NCI-H774 (cell line): ENCODE measurements at regions not wholly inside any gene's neighbourhood (a gene's known extent, or its start where the extent isn't known, plus 50 kb on each side); places are given as distances from the start of the nearest gene placed in this dataset.

Source experiments
- DNase-seq: peaks from one replicate; lab custom pipeline; 2025; lab: John Stamatoyannopoulos, UW

- no peak for DNase-seq
Observed at GRCh38 chr6:139666284-139666683, 291.8 kb upstream of the CITED2 start.

- no peak for DNase-seq
Observed at GRCh38 chr6:139663996-139664395, 289.5 kb upstream of the CITED2 start.

GRCh38 chr6:139659711-139660110 is 285.3 kb upstream of the CITED2 start:
- DNase-seq: no peak

DNA sequence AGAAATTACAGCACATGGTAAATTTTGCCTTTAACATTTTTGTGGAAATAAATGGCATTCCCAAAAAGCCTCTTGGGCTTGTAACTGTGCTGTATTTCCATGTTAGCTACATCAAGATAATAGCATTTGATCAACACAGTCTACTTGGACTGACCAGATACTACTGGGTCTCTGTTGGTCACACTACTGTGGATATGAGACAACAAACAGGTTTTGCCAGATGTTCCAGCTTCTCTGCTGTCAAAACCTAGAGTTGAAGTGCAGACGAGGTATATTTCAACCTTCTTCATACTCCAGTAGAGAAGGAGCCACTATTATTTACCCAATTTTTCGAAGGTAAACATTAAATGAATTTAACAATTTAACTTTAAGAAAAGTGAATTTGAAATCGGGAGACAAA is 284.7 kb upstream of the CITED2 start:
- no peak for DNase-seq

GRCh38 chr6:139657119-139657518 is 282.7 kb upstream of the CITED2 start:
- DNase-seq: no peak

DNA sequence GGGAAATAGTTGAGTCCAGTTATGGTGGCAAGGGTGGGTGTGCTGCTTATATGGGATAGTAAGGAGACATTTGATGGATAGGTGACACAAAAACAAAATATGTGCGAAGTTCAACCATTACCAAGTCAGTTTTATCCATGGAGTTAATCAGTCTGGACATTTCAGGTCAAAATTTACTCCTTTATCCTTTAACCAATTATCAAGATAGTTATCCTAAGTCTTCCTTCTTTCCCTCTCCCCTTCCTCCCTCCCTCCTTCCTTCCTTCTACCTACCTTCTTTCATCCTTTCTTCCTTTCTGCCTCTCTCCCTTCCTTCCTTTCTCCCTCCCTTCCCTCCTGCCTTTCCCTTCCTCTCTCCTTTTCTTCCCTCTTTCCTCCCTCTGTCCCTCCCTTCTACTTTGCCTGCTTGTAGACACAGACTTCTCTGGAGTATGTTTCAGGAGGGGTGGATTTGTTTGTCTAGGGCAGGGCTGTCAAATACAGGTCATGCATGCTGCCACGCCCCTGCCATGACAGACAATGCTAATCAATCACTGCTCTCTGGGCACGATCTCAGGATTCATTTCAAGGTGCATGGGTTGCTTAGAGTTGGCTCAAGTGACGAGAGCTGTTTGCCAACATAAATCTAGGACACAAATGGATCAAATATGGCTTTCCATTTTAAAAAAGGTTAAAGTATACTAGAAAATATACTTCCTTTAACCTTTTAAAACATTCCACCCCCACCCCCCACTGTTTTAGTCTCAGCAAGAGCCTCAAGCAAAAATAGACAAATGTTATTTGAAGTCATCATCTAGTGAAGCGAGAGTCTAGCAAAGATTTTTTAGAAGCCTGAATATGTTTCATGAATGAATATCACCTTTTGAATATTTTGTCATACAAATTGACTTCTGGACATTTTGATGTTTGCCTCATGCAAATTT is 281.6 kb upstream of the CITED2 start:
- no peak for DNase-seq

GRCh38 chr6:139654888-139655782 is 280.7 kb upstream of the CITED2 start:
- no peak for DNase-seq

GRCh38 chr6:139654309-139654708 is 279.9 kb upstream of the CITED2 start:
- DNase-seq: no peak

DNA sequence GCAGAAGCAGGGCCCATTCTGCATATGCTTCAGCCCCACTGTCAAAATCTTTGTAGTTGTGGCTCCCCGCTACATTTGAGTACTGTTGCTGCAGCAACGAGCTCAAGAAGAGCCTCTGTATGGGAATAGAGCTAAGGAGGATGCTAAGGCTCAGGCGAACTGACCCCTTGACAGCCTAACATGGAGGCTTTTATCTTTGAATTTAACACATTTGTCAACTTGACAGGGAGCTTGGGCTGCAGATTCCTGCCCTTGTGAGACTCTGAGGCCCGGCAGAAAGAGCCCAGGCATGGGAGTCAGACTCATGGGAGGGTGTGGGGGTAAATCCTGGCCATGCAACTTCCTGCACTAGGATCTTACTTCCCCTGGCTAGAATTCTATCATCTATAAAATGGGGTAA is 278.7 kb upstream of the CITED2 start:
- DNase-seq: no peak

- no peak for DNase-seq
Observed at GRCh38 chr6:139650941-139651340, 276.5 kb upstream of the CITED2 start.

GRCh38 chr6:139649732-139650131 is 275.3 kb upstream of the CITED2 start:
- no peak for DNase-seq

DNA sequence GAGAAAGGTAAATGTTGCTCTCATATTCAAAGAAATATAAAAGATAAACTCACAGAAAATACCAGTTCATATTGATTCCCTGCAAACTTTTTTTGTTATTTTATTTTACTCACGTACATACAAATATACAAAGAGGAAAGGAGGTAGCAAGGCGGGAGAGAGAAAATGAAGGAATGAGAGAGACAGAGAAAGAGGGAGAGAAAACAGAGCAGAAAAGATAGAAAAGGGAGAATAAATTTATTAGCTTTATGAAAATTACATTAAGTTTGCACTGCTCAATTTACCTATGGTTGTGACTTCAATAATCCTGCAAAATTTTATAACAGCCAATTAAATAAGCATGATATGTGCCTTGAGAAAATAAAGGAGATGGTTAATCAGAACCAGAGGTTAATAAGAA is 274.7 kb upstream of the CITED2 start:
- no peak for DNase-seq

DNA sequence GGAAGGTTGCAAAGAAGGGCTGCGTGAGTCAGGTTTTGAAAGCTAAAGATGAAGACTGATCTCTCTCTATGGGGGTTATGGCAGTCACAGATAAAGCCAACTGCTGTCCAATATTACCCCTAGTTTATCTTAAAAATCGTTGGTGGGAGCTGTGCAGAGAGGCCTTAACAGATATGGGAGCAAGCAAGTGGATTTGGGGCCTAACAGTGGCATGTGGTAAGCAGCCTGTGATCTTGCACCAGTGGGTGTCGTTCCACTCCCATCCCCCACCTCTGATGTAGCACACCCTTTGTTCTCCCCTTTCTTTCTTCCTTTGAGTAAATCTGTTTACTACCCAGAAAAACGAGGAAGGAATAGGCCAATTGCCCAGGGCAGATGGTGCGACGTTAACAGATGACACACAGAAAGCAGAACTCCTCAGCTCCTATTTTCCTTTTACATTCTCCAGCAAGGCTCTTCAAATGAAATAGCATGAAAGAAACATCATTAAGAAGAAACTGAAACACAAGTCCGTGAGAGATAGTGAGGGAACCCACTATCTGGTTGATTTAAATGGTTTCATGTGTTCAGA is 274.1 kb upstream of the CITED2 start:
- DNase-seq: no peak

DNA sequence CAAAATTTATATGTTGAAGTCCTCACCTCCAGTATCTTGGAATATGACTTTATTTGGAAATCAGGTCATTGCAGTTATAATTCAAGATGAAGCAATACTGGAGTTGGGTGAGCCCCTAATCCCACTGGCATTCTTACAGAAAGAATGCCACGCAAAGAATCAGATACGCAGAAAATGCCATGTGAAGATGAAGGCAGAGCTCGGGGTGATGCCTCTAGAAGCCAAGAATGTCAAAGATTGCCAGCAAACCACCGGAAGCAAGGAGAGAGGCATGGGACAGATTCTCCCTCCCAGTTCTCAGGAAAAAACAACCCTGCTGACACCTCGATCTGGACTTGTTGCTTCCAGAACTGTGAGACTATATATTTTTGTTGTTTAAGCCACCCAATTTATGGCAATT is 273.4 kb upstream of the CITED2 start:
- DNase-seq: no peak

- DNase-seq: no peak
Observed at GRCh38 chr6:139647016-139647415, 272.6 kb upstream of the CITED2 start.

DNA sequence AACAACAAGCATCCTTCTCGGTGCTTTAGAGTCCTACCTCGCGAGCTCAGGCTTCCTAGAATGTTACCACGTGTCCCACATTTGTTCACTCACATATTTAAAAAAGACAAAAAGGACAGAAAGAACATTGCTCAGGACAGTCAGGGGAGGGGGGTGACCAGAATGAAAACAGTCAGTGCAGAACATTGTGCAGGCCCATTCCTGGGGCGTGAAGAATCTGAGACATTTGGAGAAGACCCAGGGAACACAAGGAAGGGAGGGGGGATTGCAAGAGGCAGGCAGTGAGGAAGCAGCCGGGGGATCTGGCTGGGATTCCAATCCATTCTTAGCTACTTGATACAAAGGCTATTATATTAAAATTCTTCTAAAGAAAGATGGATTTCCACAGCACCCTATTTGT is 270.4 kb upstream of the CITED2 start:
- DNase-seq: no peak

- DNase-seq: no peak
Observed at GRCh38 chr6:139643986-139644385, 269.5 kb upstream of the CITED2 start.

DNA sequence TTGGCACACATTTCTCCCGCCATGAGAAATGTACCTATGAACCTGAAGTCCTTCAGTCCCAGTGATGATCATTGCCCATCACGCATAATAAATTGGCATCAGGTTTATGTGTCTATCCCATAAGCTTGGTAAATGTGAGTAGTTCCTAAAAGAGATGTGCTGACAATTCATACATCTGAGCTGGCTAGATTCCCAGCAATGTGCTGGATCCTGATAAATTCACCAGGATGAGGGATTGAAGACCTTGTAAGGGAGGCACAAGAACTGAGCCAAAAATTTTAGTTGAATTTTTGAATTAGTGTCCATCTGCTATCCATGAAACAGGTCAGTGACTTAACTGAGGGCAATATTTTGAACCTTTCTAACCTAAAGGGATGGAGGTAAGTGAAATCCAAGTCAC is 267.9 kb upstream of the CITED2 start:
- no peak for DNase-seq

DNA sequence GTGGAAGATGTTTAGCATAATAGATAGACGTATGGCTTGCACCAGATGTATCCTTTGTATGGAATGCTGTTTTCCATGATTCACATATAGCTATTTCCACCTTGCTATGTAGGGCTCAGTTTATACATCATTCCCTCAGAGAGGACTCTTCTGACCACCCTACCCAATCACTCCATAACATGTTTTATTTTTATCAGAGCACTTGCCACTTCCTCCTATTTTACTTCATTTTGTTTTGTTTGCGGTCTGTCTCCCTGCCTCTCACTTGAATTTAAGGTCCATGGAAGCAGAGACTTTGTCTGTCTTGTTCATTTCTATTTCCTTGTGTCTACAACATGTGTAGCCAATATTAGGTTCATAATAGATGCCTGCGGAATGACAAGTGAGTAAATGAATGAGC is 266.9 kb upstream of the CITED2 start:
- DNase-seq: no peak

DNA sequence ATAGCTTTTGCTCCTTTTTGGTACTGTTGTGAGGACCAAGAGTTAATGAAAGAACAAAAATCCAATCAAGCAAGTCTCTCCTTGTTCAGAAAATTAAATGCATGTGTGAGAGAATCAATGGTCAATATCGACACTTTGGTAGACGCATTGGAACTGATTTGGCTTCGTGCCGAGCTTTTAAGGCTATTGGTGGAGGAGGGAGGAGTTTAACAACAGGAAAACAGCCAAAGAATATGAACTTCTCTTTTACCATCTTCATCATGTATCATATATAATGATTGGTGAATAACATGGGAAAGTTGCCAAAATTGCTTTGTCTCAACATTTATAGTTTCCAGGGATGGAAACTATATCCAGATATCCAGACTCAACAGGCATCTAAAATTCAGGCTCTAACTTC is 266.5 kb upstream of the CITED2 start:
- no peak for DNase-seq

GRCh38 chr6:139640448-139640847 is 266.0 kb upstream of the CITED2 start:
- no peak for DNase-seq

- no peak for DNase-seq
Observed at GRCh38 chr6:139639507-139639906, 265.1 kb upstream of the CITED2 start.
